ENCODE measurements at regions not wholly inside any gene's neighbourhood (a gene's known extent, or its start where the extent isn't known, plus 50 kb on each side); places are given as distances from the start of the nearest gene placed in this dataset.

DNA sequence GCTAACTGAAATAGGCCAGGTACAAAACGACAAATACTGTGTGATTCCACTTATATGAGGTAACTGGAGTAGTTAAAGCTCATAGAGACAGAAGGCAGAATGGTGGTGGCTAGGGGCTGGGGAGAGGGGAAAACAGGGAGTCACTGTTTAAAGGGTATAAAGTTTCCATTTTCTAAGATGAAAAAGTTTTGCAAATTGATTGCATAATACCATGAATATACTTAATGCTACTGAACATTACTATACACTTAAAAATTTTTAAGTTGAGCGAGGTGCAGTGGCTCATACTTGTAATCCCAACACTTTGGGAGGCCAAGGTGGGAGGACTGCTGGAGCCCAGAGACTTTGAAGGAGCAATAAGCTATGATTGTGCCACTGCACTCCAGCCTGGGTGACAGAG is 138.6 kb upstream of the ARID1B start:
- TF ChIP-seq, protein P1, sequence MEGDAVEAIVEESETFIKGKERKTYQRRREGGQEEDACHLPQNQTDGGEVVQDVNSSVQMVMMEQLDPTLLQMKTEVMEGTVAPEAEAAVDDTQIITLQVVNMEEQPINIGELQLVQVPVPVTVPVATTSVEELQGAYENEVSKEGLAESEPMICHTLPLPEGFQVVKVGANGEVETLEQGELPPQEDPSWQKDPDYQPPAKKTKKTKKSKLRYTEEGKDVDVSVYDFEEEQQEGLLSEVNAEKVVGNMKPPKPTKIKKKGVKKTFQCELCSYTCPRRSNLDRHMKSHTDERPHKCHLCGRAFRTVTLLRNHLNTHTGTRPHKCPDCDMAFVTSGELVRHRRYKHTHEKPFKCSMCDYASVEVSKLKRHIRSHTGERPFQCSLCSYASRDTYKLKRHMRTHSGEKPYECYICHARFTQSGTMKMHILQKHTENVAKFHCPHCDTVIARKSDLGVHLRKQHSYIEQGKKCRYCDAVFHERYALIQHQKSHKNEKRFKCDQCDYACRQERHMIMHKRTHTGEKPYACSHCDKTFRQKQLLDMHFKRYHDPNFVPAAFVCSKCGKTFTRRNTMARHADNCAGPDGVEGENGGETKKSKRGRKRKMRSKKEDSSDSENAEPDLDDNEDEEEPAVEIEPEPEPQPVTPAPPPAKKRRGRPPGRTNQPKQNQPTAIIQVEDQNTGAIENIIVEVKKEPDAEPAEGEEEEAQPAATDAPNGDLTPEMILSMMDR (IDR thresholded peaks at IDR 0.05; ENCODE audit: borderline replicate concordance, insufficient read depth, low read depth, low read length), result no peak

DNA sequence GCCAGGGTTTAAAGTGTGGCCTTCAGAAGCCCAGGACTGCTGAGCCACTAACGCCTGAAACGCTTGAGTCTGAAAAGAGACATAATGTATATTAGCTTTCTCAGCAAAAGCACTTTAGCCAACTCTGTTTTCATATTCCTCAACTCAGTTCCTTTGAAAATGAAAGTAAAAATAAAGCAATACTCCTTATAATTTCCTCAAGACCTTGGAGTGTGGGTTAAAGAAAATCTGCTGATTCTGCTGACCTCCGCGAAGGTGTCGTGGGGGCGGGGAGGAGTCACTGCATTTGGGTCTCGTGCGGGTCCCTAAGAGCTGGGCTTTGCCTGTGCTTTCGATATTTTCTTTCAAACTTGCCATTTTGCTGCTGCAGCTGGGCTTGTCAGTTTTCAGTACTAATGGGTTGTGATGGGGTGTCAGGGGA is 142.2 kb upstream of the ARID1B start:
- no peak overlapping the region for H3K4me3 ChIP-seq (ENCODE audit: low read depth, low read length)

More for the DNA sequence above, 138.6 kb upstream of the ARID1B start:
- H3K4me3 ChIP-seq (ENCODE audit: low read depth, low read length), result no peak overlapping the region

DNA sequence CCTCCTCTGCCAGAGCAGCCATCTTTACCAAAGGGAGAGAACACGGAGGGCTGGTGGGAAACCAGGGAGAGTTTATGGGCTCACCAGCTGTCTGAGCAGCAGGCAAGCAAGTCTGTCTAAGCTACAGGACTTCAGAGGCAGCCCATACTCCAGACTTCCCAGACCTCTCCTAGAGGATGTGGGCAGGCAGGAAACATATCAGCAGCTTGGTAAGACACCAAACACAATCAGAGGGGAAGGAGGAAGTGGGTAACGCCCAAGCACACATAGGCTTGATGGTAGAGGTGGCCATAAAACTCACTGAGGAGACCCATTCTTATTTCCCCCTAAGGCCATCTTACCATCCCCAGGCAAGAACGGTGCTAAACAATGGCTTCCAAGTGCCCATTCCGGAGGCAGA is 143.1 kb upstream of the ARID1B start:
- no peak overlapping the region for H3K4me3 ChIP-seq (ENCODE audit: low read depth, low read length)
- TF ChIP-seq, protein P1 (IDR thresholded peaks at IDR 0.05; ENCODE audit: borderline replicate concordance, insufficient read depth, low read depth, low read length), result no peak

More for the DNA sequence above, 142.2 kb upstream of the ARID1B start:
- TF ChIP-seq, protein P1 (IDR thresholded peaks at IDR 0.05; ENCODE audit: borderline replicate concordance, insufficient read depth, low read depth, low read length), result no peak

DNA sequence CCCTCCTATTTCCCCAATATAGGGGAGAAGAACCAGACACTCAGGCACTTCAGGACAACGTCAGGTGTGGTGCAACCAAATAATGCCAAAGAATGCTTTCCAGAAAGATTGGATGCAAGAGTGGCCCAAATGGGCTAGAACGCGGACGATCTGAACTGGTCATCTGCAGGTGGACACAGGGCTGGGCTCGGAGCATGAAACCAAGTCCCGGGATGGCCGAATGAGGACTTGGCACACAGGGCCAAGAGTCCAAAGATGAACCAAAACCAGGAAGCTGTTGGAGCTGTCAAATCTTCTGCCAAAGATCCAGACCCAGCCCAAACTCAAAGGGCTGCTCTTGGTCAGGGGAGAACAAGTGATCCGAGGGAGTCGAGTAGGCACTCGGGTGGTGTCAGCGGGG is 143.9 kb upstream of the ARID1B start:
- TF ChIP-seq, protein P1 (IDR thresholded peaks at IDR 0.05; ENCODE audit: borderline replicate concordance, insufficient read depth, low read depth, low read length), result no peak
- no peak overlapping the region for H3K4me3 ChIP-seq (ENCODE audit: low read depth, low read length)

DNA sequence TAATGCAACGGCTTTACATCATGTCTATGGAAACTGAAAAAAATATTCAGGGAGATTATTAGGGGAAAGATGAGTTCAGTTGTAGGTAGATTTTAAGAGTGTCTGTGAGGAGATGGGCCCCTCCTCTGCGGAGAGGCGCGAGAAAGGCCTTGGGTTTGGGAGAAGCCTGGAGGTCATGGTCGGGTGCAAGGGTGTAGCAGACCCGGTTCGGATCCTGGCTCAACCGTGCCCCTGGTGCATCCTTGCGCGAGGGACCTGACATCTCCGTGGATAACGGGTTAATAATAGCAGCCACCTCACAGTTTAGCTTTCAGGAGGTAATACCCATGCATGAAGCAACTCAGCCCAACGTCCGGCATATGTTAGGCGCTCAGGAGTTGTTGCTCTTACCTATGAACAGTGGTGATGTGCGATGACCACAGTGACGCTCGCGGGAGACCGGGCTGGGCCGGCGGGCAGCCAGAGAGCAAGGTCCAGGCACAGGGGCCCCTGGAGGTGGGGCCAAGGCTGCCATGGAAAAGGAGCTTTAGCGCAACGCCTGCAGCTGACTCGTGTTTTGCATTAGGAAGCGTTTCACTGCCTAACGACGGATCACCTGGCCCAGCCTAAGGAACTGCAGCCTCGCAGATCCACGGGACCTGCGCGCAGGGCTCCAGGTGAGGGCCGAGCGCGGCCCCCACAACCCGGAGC is 146.4 kb upstream of the ARID1B start:
- TF ChIP-seq, protein P1 (IDR thresholded peaks at IDR 0.05; ENCODE audit: borderline replicate concordance, insufficient read depth, low read depth, low read length), result no peak
- no peak overlapping the region for H3K4me3 ChIP-seq (ENCODE audit: low read depth, low read length)

DNA sequence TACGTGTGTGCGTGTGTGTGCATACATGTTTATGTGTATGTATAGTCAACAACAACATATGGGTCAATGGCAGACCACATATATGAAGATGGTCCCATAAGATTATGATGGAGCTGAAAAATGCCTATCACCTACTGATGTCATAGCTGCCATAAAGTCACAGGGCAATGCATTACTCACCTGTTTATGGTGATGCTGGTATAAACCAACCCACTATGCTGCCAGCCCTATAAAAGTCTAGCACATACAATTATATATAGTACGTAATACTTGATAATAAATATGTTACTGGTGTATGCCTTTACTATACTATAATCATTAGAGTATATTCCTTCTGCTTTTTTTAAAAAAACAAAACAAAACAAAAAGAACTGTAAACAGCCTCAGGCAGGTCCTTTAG is 148.4 kb upstream of the ARID1B start:
- TF ChIP-seq, protein P1 (IDR thresholded peaks at IDR 0.05; ENCODE audit: borderline replicate concordance, insufficient read depth, low read depth, low read length), result no peak
- no peak overlapping the region for H3K4me3 ChIP-seq (ENCODE audit: low read depth, low read length)

DNA sequence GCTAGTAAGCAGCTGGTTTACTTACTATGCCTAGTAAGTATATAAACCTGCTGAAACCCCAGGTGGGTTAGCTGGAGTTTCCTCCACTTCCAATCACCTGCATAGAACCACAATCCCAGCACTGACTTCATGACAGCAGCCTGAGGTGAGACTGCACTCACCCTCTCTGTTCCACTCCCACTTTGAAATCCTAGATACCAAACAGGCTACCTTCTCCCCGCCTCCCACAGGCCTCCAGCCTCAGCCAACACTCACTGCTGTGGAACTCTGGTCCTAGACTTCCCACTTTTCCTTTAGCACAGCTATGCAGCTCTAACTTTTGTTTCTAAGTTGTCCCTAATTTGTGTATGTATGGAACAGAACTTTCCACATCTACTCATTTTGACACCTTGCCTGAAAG is 149.7 kb upstream of the ARID1B start:
- TF ChIP-seq, protein P1 (IDR thresholded peaks at IDR 0.05; ENCODE audit: borderline replicate concordance, insufficient read depth, low read depth, low read length), result no peak
- H3K4me3 ChIP-seq (ENCODE audit: low read depth, low read length), result no peak overlapping the region
